ENCODE measurements at regions not wholly inside any gene's neighbourhood (a gene's known extent, or its start where the extent isn't known, plus 50 kb on each side); places are given as distances from the start of the nearest gene placed in this dataset.

GRCh38 chr15:85276921-85277320 lies 103.5 kb upstream of the AKAP13 start:
- Histone ChIP-seq H3K27me3 (no peaks in the 10 kb centered on the region), H3K27ac (no peak overlapping the region), H3K9me3 (no peaks in the 10 kb centered on the region), H3K4me1 (no peaks in the 10 kb centered on the region), H3K36me3 (no peaks in the 10 kb centered on the region), H3K4me3 (no peak overlapping the region)
- no peak for DNase-seq
- WGBS, 2 donors (ENCODE audit: low coverage in 1 of 2) = 69 to 95% methylated on average over 2 to 8 of the region's 8 CpGs
- in situ Hi-C loops (cut with MboI; ENCODE audit: low pct_ligation_motif_present in 1 of 4, low pct_unique_long_range_greater_than_20kb in 1 of 4, low sequenced_read_pairs in 3 of 4) = loop anchor here (25.0 kb wide), 4 partner anchors 115 to 560 kb away; no protein-coding TSS in a partner anchor
- TF ChIP-seq CTCF (IDR thresholded peaks at IDR 0.05) (no peak), POLR2A (IDR thresholded peaks at IDR 0.05) (no peak), POLR2AphosphoS5 (IDR thresholded peaks at IDR 0.05) (no peak), EP300 (IDR thresholded peaks at IDR 0.05; ENCODE audit: low read depth) (no peak)
- intact Hi-C loops (cut with DNase I; ENCODE audit: low total_unique reads) = no loop called here

- no peak overlapping the region for H3K4me3 ChIP-seq
- intact Hi-C loops (cut with DNase I; ENCODE audit: low total_unique reads) (no loop called here), in situ Hi-C loops (cut with MboI; ENCODE audit: low pct_ligation_motif_present in 1 of 4, low pct_unique_long_range_greater_than_20kb in 1 of 4, low sequenced_read_pairs in 3 of 4) (loop anchor here (25.0 kb wide), 4 partner anchors 116 to 559 kb away; no protein-coding TSS in a partner anchor)
- WGBS, 2 donors (ENCODE audit: low coverage in 1 of 2) = 65 to 100% methylated on average over 1 to 3 of the region's 3 CpGs
- H3K4me1 ChIP-seq = no peaks in the 10 kb centered on the region
- H3K36me3 ChIP-seq = no peaks in the 10 kb centered on the region
- DNase-seq = no peak
- no peaks in the 10 kb centered on the region for H3K27me3 ChIP-seq
- H3K27ac ChIP-seq = no peak overlapping the region
- TF ChIP-seq CTCF (IDR thresholded peaks at IDR 0.05) = no peak
- TF ChIP-seq POLR2A (IDR thresholded peaks at IDR 0.05) = no peak
- no peak for TF ChIP-seq EP300 (IDR thresholded peaks at IDR 0.05; ENCODE audit: low read depth)
- TF ChIP-seq POLR2AphosphoS5 (IDR thresholded peaks at IDR 0.05) = no peak
- H3K9me3 ChIP-seq = no peaks in the 10 kb centered on the region
Measured at GRCh38 chr15:85277847-85278370, 102.5 kb upstream of the AKAP13 start.

- H3K27ac ChIP-seq = no peak overlapping the region
- no peak overlapping the region for H3K4me3 ChIP-seq
- TF ChIP-seq POLR2AphosphoS5 (IDR thresholded peaks at IDR 0.05) (no peak), CTCF (IDR thresholded peaks at IDR 0.05) (no peak), EP300 (IDR thresholded peaks at IDR 0.05; ENCODE audit: low read depth) (no peak), POLR2A (IDR thresholded peaks at IDR 0.05) (no peak)
- no peaks in the 10 kb centered on the region for H3K27me3 ChIP-seq
- DNase-seq = no peak
- H3K4me1 ChIP-seq = no peaks in the 10 kb centered on the region
- 72 to 92% methylated on average over 6 of the region's 6 CpGs for WGBS, 2 donors (ENCODE audit: low coverage in 1 of 2)
- in situ Hi-C loops (cut with MboI; ENCODE audit: low pct_ligation_motif_present in 1 of 4, low pct_unique_long_range_greater_than_20kb in 1 of 4, low sequenced_read_pairs in 3 of 4) = loop anchor here (25.0 kb wide), 4 partner anchors 118 to 557 kb away; no protein-coding TSS in a partner anchor
- no peaks in the 10 kb centered on the region for H3K36me3 ChIP-seq
- intact Hi-C loops (cut with DNase I; ENCODE audit: low total_unique reads) = no loop called here
- no peaks in the 10 kb centered on the region for H3K9me3 ChIP-seq
Measured at GRCh38 chr15:85280203-85280602, 100.2 kb upstream of the AKAP13 start.

- H3K27me3 ChIP-seq = no peaks in the 10 kb centered on the region
- in situ Hi-C loops (cut with MboI; ENCODE audit: low pct_ligation_motif_present in 1 of 4, low pct_unique_long_range_greater_than_20kb in 1 of 4, low sequenced_read_pairs in 3 of 4) = loop anchor here (25.0 kb wide), 4 partner anchors 119 to 556 kb away; no protein-coding TSS in a partner anchor
- DNase-seq = no peak
Measured at GRCh38 chr15:85281293-85281882, 99.0 kb upstream of the AKAP13 start.

More at GRCh38 chr15:85281293-85281882, 99.0 kb upstream of the AKAP13 start:
- intact Hi-C loops (cut with DNase I; ENCODE audit: low total_unique reads) = no loop called here
- Histone ChIP-seq H3K9me3 (no peaks in the 10 kb centered on the region), H3K4me3 (no peak overlapping the region), H3K4me1 (no peaks in the 10 kb centered on the region), H3K36me3 (no peaks in the 10 kb centered on the region), H3K27ac (no peak overlapping the region)
- TF ChIP-seq POLR2A (IDR thresholded peaks at IDR 0.05) = no peak
- TF ChIP-seq EP300 (IDR thresholded peaks at IDR 0.05; ENCODE audit: low read depth) = no peak
- TF ChIP-seq CTCF (IDR thresholded peaks at IDR 0.05) = no peak
- TF ChIP-seq POLR2AphosphoS5 (IDR thresholded peaks at IDR 0.05) = no peak
- 78 to 80% methylated on average over 2 to 7 of the region's 7 CpGs for WGBS, 2 donors (ENCODE audit: low coverage in 1 of 2)
